WTC11 (cell line): ENCODE measurements at regions not wholly inside any gene's neighbourhood (a gene's known extent, or its start where the extent isn't known, plus 50 kb on each side); places are given as distances from the start of the nearest gene placed in this dataset.
"Not testable (repeated sequence)": the region's sequence is repeated elsewhere in the genome, so short reads cannot be mapped to it uniquely, and the experiment has no call there.

ENCODE experiments used
- CREB1 ChIP-seq: sonication (generic); formaldehyde crosslinking; IDR thresholded peaks from 2 replicates; pipeline ENCODE4 v1.8.0; 2023; ENCODE audit warnings: mild to moderate bottlenecking, missing genetic modification reagents
- CREM ChIP-seq: sonication (generic); formaldehyde crosslinking; IDR thresholded peaks from 2 replicates; pipeline ENCODE4 v1.8.1; 2022; ENCODE audit warnings: mild to moderate bottlenecking, missing genetic modification reagents, moderate library complexity
- CTCF ChIP-seq: fragments of 200-600 bp; IDR thresholded peaks from 2 replicates; pipeline ENCODE4 v1.8.0; 2022; ENCODE audit warnings: antibody characterized with exemption
- ESRRA ChIP-seq: sonication (generic); formaldehyde crosslinking; IDR thresholded peaks from 2 replicates; pipeline ENCODE4 v1.8.1; 2022; ENCODE audit warnings: mild to moderate bottlenecking, missing genetic modification reagents, borderline replicate concordance
- FOXJ3 ChIP-seq: sonication (generic); formaldehyde crosslinking; IDR thresholded peaks from 2 replicates; pipeline ENCODE4 v1.9.0; 2021; ENCODE audit warnings: missing genetic modification reagents, mild to moderate bottlenecking, borderline replicate concordance
- JUN ChIP-seq: sonication (generic); formaldehyde crosslinking; IDR thresholded peaks from 2 replicates; pipeline ENCODE4 v1.8.0; 2023; ENCODE audit warnings: mild to moderate bottlenecking, missing genetic modification reagents
- KAT7 ChIP-seq: sonication (generic); formaldehyde crosslinking; IDR thresholded peaks from 2 replicates; pipeline ENCODE4 v1.8.1; 2023; ENCODE audit warnings: missing genetic modification reagents, mild to moderate bottlenecking, borderline replicate concordance
- MAX ChIP-seq: sonication (generic); formaldehyde crosslinking; IDR thresholded peaks from 2 replicates; pipeline ENCODE4 v1.8.0; 2022; ENCODE audit warnings: mild to moderate bottlenecking, missing genetic modification reagents
- NR1H2 ChIP-seq: sonication (generic); formaldehyde crosslinking; IDR thresholded peaks from 2 replicates; pipeline ENCODE4 v1.9.0; 2021; ENCODE audit warnings: mild to moderate bottlenecking, moderate library complexity, missing genetic modification reagents
- PREB ChIP-seq: sonication (generic); formaldehyde crosslinking; IDR thresholded peaks from 2 replicates; pipeline ENCODE4 v1.8.1; 2022; ENCODE audit warnings: mild to moderate bottlenecking, missing genetic modification reagents, moderate library complexity, borderline replicate concordance
- ZNF281 ChIP-seq: sonication (generic); formaldehyde crosslinking; IDR thresholded peaks from 2 replicates; pipeline ENCODE4 v1.8.0; 2023; ENCODE audit warnings: mild to moderate bottlenecking, missing genetic modification reagents
- ZSCAN18 ChIP-seq: fragments of 250-450 bp; sonication (Bioruptor Pico); IDR thresholded peaks from 2 replicates; pipeline ENCODE4 v2.1.2; 2022; ENCODE audit warnings: mild to moderate bottlenecking, moderate library complexity
- TF ChIP-seq, protein P1 (sequence below): sonication (generic); formaldehyde crosslinking; IDR thresholded peaks from 2 replicates; pipeline ENCODE4 v1.8.1; 2023; ENCODE audit warnings: mild to moderate bottlenecking, missing genetic modification reagents, moderate library complexity

- TF ChIP-seq JUN (CRISPR knock-in tag); MAX (CRISPR knock-in tag); FOXJ3; PREB; ZSCAN18; CREM; NR1H2 (CRISPR knock-in tag); ZNF281; CTCF; ESRRA; KAT7; CREB1 (CRISPR knock-in tag): not testable (repeated sequence)
- TF ChIP-seq, protein P1, sequence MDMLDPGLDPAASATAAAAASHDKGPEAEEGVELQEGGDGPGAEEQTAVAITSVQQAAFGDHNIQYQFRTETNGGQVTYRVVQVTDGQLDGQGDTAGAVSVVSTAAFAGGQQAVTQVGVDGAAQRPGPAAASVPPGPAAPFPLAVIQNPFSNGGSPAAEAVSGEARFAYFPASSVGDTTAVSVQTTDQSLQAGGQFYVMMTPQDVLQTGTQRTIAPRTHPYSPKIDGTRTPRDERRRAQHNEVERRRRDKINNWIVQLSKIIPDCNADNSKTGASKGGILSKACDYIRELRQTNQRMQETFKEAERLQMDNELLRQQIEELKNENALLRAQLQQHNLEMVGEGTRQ: not testable (repeated sequence)
Measured at GRCh38 chr11:67846303-67846702, 157.6 kb downstream of the UNC93B1 start.
